Panc1 (cell line): ENCODE measurements at regions not wholly inside any gene's neighbourhood (a gene's known extent, or its start where the extent isn't known, plus 50 kb on each side); places are given as distances from the start of the nearest gene placed in this dataset.

Experiments
- ATAC-seq: fragments of 200-7000 bp; cut with Tn5 transposase; 2 replicates; pipeline ENCODE4 v1.9.1; 2020; ENCODE audit warnings: mild to moderate bottlenecking, moderate library complexity
- BruUV-seq: library from RNA; stranded (reverse); fragments of 400-500 nt; replicated peaks from 2 replicates; lab custom pipeline; 2021; lab: Mats Ljungman, UMichigan
- CTCF ChIA-PET: fragments of 300-600 bp; sonication (Branson Sonifier 250); formaldehyde crosslinking; loops from one replicate; lab custom pipeline; 2022; ENCODE audit warnings: antibody characterized with exemption; lab: Charles Lee
- POLR2A ChIA-PET: fragments of 300-600 bp; sonication (Branson Sonifier 250); formaldehyde crosslinking; loops from one replicate; lab custom pipeline; 2022; ENCODE audit warnings: antibody characterized with exemption; lab: Charles Lee
- DNase-seq: peaks from one replicate; pipeline ENCODE4 v3.0.0-alpha.2; 2010; ENCODE audit warnings: low read depth, low spot score
- H3K27ac ChIP-seq: 2 replicates; pipeline ENCODE4 v1.5.1; 2011; ENCODE audit warnings: mild to moderate bottlenecking, low read length, inconsistent platforms
- H3K27me3 ChIP-seq: fragments of 200-500 bp; sonication (Bioruptor generic); 2 replicates; pipeline ENCODE4 v1.6.0; 2014; ENCODE audit warnings: low read length, inconsistent platforms; ENCODE audit not compliant: control insufficient read depth, insufficient read depth
- H3K36me3 ChIP-seq: fragments of 200-500 bp; sonication (Bioruptor generic); 2 replicates; pipeline ENCODE4 v1.5.1; 2014; ENCODE audit warnings: inconsistent platforms, mild to moderate bottlenecking, low read length, moderate library complexity; ENCODE audit not compliant: control insufficient read depth, insufficient read depth
- H3K4me1 ChIP-seq: 2 replicates; pipeline ENCODE4 v1.5.1; 2011; ENCODE audit warnings: inconsistent platforms, mild to moderate bottlenecking, low read length, moderate library complexity; ENCODE audit not compliant: control insufficient read depth, insufficient read depth
- H3K4me3 ChIP-seq, 2 experiments: 2 replicates each; pipeline ENCODE4 v1.5.1; 2011 to 2012; ENCODE audit warnings: low read depth in 2 of 2, low read length in 2 of 2, mild to moderate bottlenecking in 2 of 2, inconsistent platforms in 1 of 2, moderate library complexity in 1 of 2
- H3K9me3 ChIP-seq: fragments of 200-500 bp; sonication (Bioruptor generic); 2 replicates; pipeline ENCODE4 v1.5.1; 2014; ENCODE audit warnings: low read depth, mild to moderate bottlenecking, inconsistent platforms, low read length, moderate library complexity; ENCODE audit not compliant: control insufficient read depth, insufficient read depth
- CTCF ChIP-seq: fragments of 450-650 bp; IDR thresholded peaks from 2 replicates; pipeline ENCODE4 v1.5.1; 2017; ENCODE audit warnings: mild to moderate bottlenecking
- POLR2AphosphoS5 ChIP-seq: IDR thresholded peaks from 2 replicates; pipeline ENCODE4 v1.6.1; 2012; ENCODE audit warnings: mild to moderate bottlenecking, low read depth, low read length, moderate library complexity
- REST ChIP-seq, 2 experiments: IDR thresholded peaks; 2 replicates each; pipeline ENCODE4 v1.6.1; 2011 to 2012; ENCODE audit warnings: low read depth in 2 of 2, control low read depth in 1 of 2, low read length in 1 of 2, mild to moderate bottlenecking in 1 of 2, moderate library complexity in 1 of 2; ENCODE audit not compliant: insufficient read depth in 1 of 2
- SIN3A ChIP-seq: IDR thresholded peaks from 2 replicates; pipeline ENCODE4 v1.6.1; 2012; ENCODE audit warnings: low read depth, mild to moderate bottlenecking, low read length, moderate library complexity, borderline replicate concordance; ENCODE audit not compliant: insufficient read depth
- TCF7L2 ChIP-seq: IDR thresholded peaks from 2 replicates; pipeline ENCODE4 v1.6.1; 2011; ENCODE audit warnings: mild to moderate bottlenecking, low read depth, low read length, inconsistent platforms
- in situ Hi-C: cut with HindIII; loops from 2 replicates; pipeline ENCODE4 v1.10.0; 2016; ENCODE audit warnings: low sequenced_read_pairs, low pct_unique_long_range_greater_than_20kb
- intact Hi-C: fragments of 100-400 bp; cut with micrococcal nuclease; formaldehyde crosslinking; loops from one replicate; pipeline ENCODE4 v1.10.0; 2022; ENCODE audit not compliant: unreplicated experiment

DNA sequence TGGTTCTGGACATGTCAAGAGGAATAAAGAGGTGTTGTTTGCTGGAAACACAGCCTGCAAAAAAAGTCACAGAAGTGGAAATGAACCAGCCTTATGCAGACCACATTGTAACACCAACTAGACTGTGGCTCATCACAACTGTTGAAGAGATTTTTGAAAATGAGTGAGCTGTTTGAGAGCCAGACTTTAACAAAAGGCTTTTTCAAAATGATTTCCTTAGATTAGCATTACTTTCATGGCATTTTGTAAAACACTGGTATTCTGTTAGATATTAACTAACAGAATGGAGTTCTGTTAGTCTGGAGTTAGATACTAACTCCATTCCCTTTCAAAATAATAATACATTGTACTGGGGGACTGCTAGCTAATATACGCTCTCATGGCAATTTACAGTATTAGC, 60.6 kb upstream of the GABRA2 start:
- POLR2A ChIA-PET, result no interaction called here
- Histone ChIP-seq H3K36me3 (no peaks in the 10 kb centered on the region), H3K27ac (no peak overlapping the region), H3K9me3 (no peaks in the 10 kb centered on the region), H3K4me3 (no peak overlapping the region), H3K4me1 (no peaks in the 10 kb centered on the region), H3K27me3 (no peaks in the 10 kb centered on the region)
- in situ Hi-C loops, result no loop called here
- CTCF ChIA-PET, result no interaction called here
- TF ChIP-seq SIN3A, result no peak
- TF ChIP-seq CTCF, result no peak
- no peak for TF ChIP-seq TCF7L2
- no peak for TF ChIP-seq POLR2AphosphoS5
- TF ChIP-seq REST (IDR thresholded peaks at IDR 0.05; ENCODE audit: insufficient read depth in 1 of 2, low read depth in 2 of 2, low read length in 1 of 2), result no peak
- intact Hi-C loops, result no loop called here
- DNase-seq, result no peak
- ATAC-seq, result no peak
- no TSS peak for BruUV-seq

- Histone ChIP-seq H3K36me3 (no peaks in the 10 kb centered on the region), H3K9me3 (no peaks in the 10 kb centered on the region), H3K27me3 (no peaks in the 10 kb centered on the region), H3K27ac (no peak overlapping the region), H3K4me1 (no peaks in the 10 kb centered on the region), H3K4me3 (no peak overlapping the region)
- POLR2A ChIA-PET, result no interaction called here
- CTCF ChIA-PET, result no interaction called here
- intact Hi-C loops, result no loop called here
- in situ Hi-C loops, result no loop called here
- no peak for DNase-seq
- no TSS peak for BruUV-seq
- ATAC-seq, result no peak
- TF ChIP-seq CTCF (no peak), SIN3A (no peak), POLR2AphosphoS5 (no peak), TCF7L2 (no peak), REST (IDR thresholded peaks at IDR 0.05; ENCODE audit: insufficient read depth in 1 of 2, low read depth in 2 of 2, low read length in 1 of 2) (no peak)
These were observed 55.9 kb upstream of the GABRA2 start for GRCh38 chr4:46445710-46446314.
